ENCODE measurements at regions not wholly inside any gene's neighbourhood (a gene's known extent, or its start where the extent isn't known, plus 50 kb on each side); places are given as distances from the start of the nearest gene placed in this dataset.

GRCh38 chr3:166809520-166809919, 570.6 kb downstream of the ZBBX start:
- TF ChIP-seq RB1 (IDR thresholded peaks at IDR 0.05; ENCODE audit: low read depth) (no peak), TCF7L2 (IDR thresholded peaks at IDR 0.05; ENCODE audit: low read depth, low read length) (no peak), YY1 (IDR thresholded peaks at IDR 0.05; ENCODE audit: borderline replicate concordance in 1 of 3, control insufficient read depth in 1 of 3, extremely low read depth in 1 of 3, insufficient read depth in 3 of 3, insufficient read length in 1 of 3, insufficient replicate concordance in 2 of 3, low read depth in 1 of 3, low read length in 2 of 3) (no peak), ELF1 (tag; IDR thresholded peaks at IDR 0.05) (no peak), BHLHE40 (IDR thresholded peaks at IDR 0.05; ENCODE audit: low read length) (no peak), TAF1 (IDR thresholded peaks at IDR 0.05; ENCODE audit: control insufficient read depth, extremely low read depth, insufficient read depth, low read length, severe bottlenecking) (no peak), CTCF (IDR thresholded peaks at IDR 0.05 in 2 of 3, conservative IDR thresholded peaks at IDR 0.05 in 1 of 3; ENCODE audit: insufficient read depth in 2 of 3, low read depth in 1 of 3, low read length in 3 of 3) (no peak), MLX (CRISPR knock-in tag; conservative IDR thresholded peaks at IDR 0.05) (no peak), CEBPB (tag; IDR thresholded peaks at IDR 0.05) (no peak)

Measured in K562 (cell line).